ENCODE measurements at regions not wholly inside any gene's neighbourhood (a gene's known extent, or its start where the extent isn't known, plus 50 kb on each side); places are given as distances from the start of the nearest gene placed in this dataset.
"Not testable (repeated sequence)": the region's sequence is repeated elsewhere in the genome, so short reads cannot be mapped to it uniquely, and the experiment has no call there.

- 0 to 1% (median 0%) methylated on average over 15 to 35 of the region's 55 CpGs for WGBS, 3 donors
- H3K36me3 ChIP-seq (ENCODE audit: control insufficient read depth in 3 of 3, insufficient read depth in 2 of 3, low read depth in 1 of 3, low read length in 3 of 3); FAIRE-seq; H3K27me3 ChIP-seq (ENCODE audit: control insufficient read depth in 3 of 3, insufficient read depth in 3 of 3, low read length in 3 of 3); H3K4me1 ChIP-seq (ENCODE audit: control insufficient read depth in 3 of 3, insufficient read depth in 2 of 3, low read depth in 1 of 3, low read length in 2 of 3); H3K9me3 ChIP-seq (ENCODE audit: control insufficient read depth in 2 of 2, insufficient read depth in 1 of 2, low read depth in 1 of 2, low read length in 1 of 2): not testable (repeated sequence)
- Histone ChIP-seq H3K27ac (ENCODE audit: low read depth in 1 of 3, low read length in 2 of 3) (peak overlapping the region in 2 of 3 donors; percentile 57 to 62), H3K4me3 (ENCODE audit: low read depth in 1 of 3, low read length in 3 of 3) (peak overlapping the region in 2 of 3 donors; percentile 59)
- DNase-seq: peak in 1 of 2 donors; percentile 54
Observed at GRCh38 chr21:6498716-6499115, 4022.7 kb upstream of the TPTE start.

GRCh38 chr21:6499128-6499826 lies 4022.1 kb upstream of the TPTE start:
- H3K27ac ChIP-seq (ENCODE audit: low read depth in 1 of 3, low read length in 2 of 3); H3K36me3 ChIP-seq (ENCODE audit: control insufficient read depth in 3 of 3, insufficient read depth in 2 of 3, low read depth in 1 of 3, low read length in 3 of 3); DNase-seq; H3K9me3 ChIP-seq (ENCODE audit: control insufficient read depth in 2 of 2, insufficient read depth in 1 of 2, low read depth in 1 of 2, low read length in 1 of 2); H3K27me3 ChIP-seq (ENCODE audit: control insufficient read depth in 3 of 3, insufficient read depth in 3 of 3, low read length in 3 of 3); FAIRE-seq; H3K4me1 ChIP-seq (ENCODE audit: control insufficient read depth in 3 of 3, insufficient read depth in 2 of 3, low read depth in 1 of 3, low read length in 2 of 3): not testable (repeated sequence)
- WGBS, 3 donors: 0 to 1% methylated on average over 15 to 24 of the region's 66 CpGs; no CpG with 5 or more reads in 1 of the 3 donors
- H3K4me3 ChIP-seq (ENCODE audit: low read depth in 1 of 3, low read length in 3 of 3): peak overlapping the region in 1 of 3 donors; percentile 59

GRCh38 chr21:6499866-6500265 lies 4021.5 kb upstream of the TPTE start:
- not testable (repeated sequence) for H3K9me3 ChIP-seq (ENCODE audit: control insufficient read depth in 2 of 2, insufficient read depth in 1 of 2, low read depth in 1 of 2, low read length in 1 of 2); H3K27ac ChIP-seq (ENCODE audit: low read depth in 1 of 3, low read length in 2 of 3); H3K27me3 ChIP-seq (ENCODE audit: control insufficient read depth in 3 of 3, insufficient read depth in 3 of 3, low read length in 3 of 3); DNase-seq; FAIRE-seq; H3K4me1 ChIP-seq (ENCODE audit: control insufficient read depth in 3 of 3, insufficient read depth in 2 of 3, low read depth in 1 of 3, low read length in 2 of 3); H3K4me3 ChIP-seq (ENCODE audit: low read depth in 1 of 3, low read length in 3 of 3); H3K36me3 ChIP-seq (ENCODE audit: control insufficient read depth in 3 of 3, insufficient read depth in 2 of 3, low read depth in 1 of 3, low read length in 3 of 3)
- WGBS, 3 donors: no CpG with 5 or more reads among the region's 16 CpGs

- not testable (repeated sequence) for H3K27ac ChIP-seq (ENCODE audit: low read depth in 1 of 3, low read length in 2 of 3); H3K4me1 ChIP-seq (ENCODE audit: control insufficient read depth in 3 of 3, insufficient read depth in 2 of 3, low read depth in 1 of 3, low read length in 2 of 3); DNase-seq; H3K9me3 ChIP-seq (ENCODE audit: control insufficient read depth in 2 of 2, insufficient read depth in 1 of 2, low read depth in 1 of 2, low read length in 1 of 2); H3K36me3 ChIP-seq (ENCODE audit: control insufficient read depth in 3 of 3, insufficient read depth in 2 of 3, low read depth in 1 of 3, low read length in 3 of 3); H3K27me3 ChIP-seq (ENCODE audit: control insufficient read depth in 3 of 3, insufficient read depth in 3 of 3, low read length in 3 of 3); FAIRE-seq; H3K4me3 ChIP-seq (ENCODE audit: low read depth in 1 of 3, low read length in 3 of 3)
- no CpG with 5 or more reads among the region's 7 CpGs for WGBS, 3 donors
Observed at GRCh38 chr21:6500681-6501080, 4020.7 kb upstream of the TPTE start.

- not testable (repeated sequence) for H3K27me3 ChIP-seq (ENCODE audit: control insufficient read depth in 3 of 3, insufficient read depth in 3 of 3, low read length in 3 of 3); FAIRE-seq; H3K4me1 ChIP-seq (ENCODE audit: control insufficient read depth in 3 of 3, insufficient read depth in 2 of 3, low read depth in 1 of 3, low read length in 2 of 3); H3K27ac ChIP-seq (ENCODE audit: low read depth in 1 of 3, low read length in 2 of 3); H3K4me3 ChIP-seq (ENCODE audit: low read depth in 1 of 3, low read length in 3 of 3); DNase-seq; H3K36me3 ChIP-seq (ENCODE audit: control insufficient read depth in 3 of 3, insufficient read depth in 2 of 3, low read depth in 1 of 3, low read length in 3 of 3); H3K9me3 ChIP-seq (ENCODE audit: control insufficient read depth in 2 of 2, insufficient read depth in 1 of 2, low read depth in 1 of 2, low read length in 1 of 2)
- 89 to 100% (median 91%) methylated on average over 3 to 6 of the region's 10 CpGs for WGBS, 3 donors
Observed at GRCh38 chr21:6506167-6506894, 4015.1 kb upstream of the TPTE start.

- not testable (repeated sequence) for H3K4me3 ChIP-seq (ENCODE audit: low read depth in 1 of 3, low read length in 3 of 3); H3K27me3 ChIP-seq (ENCODE audit: control insufficient read depth in 3 of 3, insufficient read depth in 3 of 3, low read length in 3 of 3); H3K4me1 ChIP-seq (ENCODE audit: control insufficient read depth in 3 of 3, insufficient read depth in 2 of 3, low read depth in 1 of 3, low read length in 2 of 3); FAIRE-seq; H3K27ac ChIP-seq (ENCODE audit: low read depth in 1 of 3, low read length in 2 of 3); H3K9me3 ChIP-seq (ENCODE audit: control insufficient read depth in 2 of 2, insufficient read depth in 1 of 2, low read depth in 1 of 2, low read length in 1 of 2); DNase-seq; H3K36me3 ChIP-seq (ENCODE audit: control insufficient read depth in 3 of 3, insufficient read depth in 2 of 3, low read depth in 1 of 3, low read length in 3 of 3)
- no CpG with 5 or more reads among the region's 4 CpGs for WGBS, 3 donors
Observed at GRCh38 chr21:6507632-6508031, 4013.8 kb upstream of the TPTE start.

- no CpG with 5 or more reads among the region's 7 CpGs for WGBS, 3 donors
- not testable (repeated sequence) for FAIRE-seq; H3K4me1 ChIP-seq (ENCODE audit: control insufficient read depth in 3 of 3, insufficient read depth in 2 of 3, low read depth in 1 of 3, low read length in 2 of 3); H3K4me3 ChIP-seq (ENCODE audit: low read depth in 1 of 3, low read length in 3 of 3); DNase-seq; H3K27ac ChIP-seq (ENCODE audit: low read depth in 1 of 3, low read length in 2 of 3); H3K9me3 ChIP-seq (ENCODE audit: control insufficient read depth in 2 of 2, insufficient read depth in 1 of 2, low read depth in 1 of 2, low read length in 1 of 2); H3K27me3 ChIP-seq (ENCODE audit: control insufficient read depth in 3 of 3, insufficient read depth in 3 of 3, low read length in 3 of 3); H3K36me3 ChIP-seq (ENCODE audit: control insufficient read depth in 3 of 3, insufficient read depth in 2 of 3, low read depth in 1 of 3, low read length in 3 of 3)
Observed at GRCh38 chr21:6521777-6522176, 3999.6 kb upstream of the TPTE start.

GRCh38 chr21:6526213-6526612 lies 3995.2 kb upstream of the TPTE start:
- WGBS, 3 donors: no CpG with 5 or more reads among the region's 10 CpGs
- H3K4me1 ChIP-seq (ENCODE audit: control insufficient read depth in 3 of 3, insufficient read depth in 2 of 3, low read depth in 1 of 3, low read length in 2 of 3); FAIRE-seq; H3K4me3 ChIP-seq (ENCODE audit: low read depth in 1 of 3, low read length in 3 of 3); H3K27ac ChIP-seq (ENCODE audit: low read depth in 1 of 3, low read length in 2 of 3); H3K27me3 ChIP-seq (ENCODE audit: control insufficient read depth in 3 of 3, insufficient read depth in 3 of 3, low read length in 3 of 3); DNase-seq; H3K9me3 ChIP-seq (ENCODE audit: control insufficient read depth in 2 of 2, insufficient read depth in 1 of 2, low read depth in 1 of 2, low read length in 1 of 2); H3K36me3 ChIP-seq (ENCODE audit: control insufficient read depth in 3 of 3, insufficient read depth in 2 of 3, low read depth in 1 of 3, low read length in 3 of 3): not testable (repeated sequence)
